ENCODE measurements at regions not wholly inside any gene's neighbourhood (a gene's known extent, or its start where the extent isn't known, plus 50 kb on each side); places are given as distances from the start of the nearest gene placed in this dataset.

DNA sequence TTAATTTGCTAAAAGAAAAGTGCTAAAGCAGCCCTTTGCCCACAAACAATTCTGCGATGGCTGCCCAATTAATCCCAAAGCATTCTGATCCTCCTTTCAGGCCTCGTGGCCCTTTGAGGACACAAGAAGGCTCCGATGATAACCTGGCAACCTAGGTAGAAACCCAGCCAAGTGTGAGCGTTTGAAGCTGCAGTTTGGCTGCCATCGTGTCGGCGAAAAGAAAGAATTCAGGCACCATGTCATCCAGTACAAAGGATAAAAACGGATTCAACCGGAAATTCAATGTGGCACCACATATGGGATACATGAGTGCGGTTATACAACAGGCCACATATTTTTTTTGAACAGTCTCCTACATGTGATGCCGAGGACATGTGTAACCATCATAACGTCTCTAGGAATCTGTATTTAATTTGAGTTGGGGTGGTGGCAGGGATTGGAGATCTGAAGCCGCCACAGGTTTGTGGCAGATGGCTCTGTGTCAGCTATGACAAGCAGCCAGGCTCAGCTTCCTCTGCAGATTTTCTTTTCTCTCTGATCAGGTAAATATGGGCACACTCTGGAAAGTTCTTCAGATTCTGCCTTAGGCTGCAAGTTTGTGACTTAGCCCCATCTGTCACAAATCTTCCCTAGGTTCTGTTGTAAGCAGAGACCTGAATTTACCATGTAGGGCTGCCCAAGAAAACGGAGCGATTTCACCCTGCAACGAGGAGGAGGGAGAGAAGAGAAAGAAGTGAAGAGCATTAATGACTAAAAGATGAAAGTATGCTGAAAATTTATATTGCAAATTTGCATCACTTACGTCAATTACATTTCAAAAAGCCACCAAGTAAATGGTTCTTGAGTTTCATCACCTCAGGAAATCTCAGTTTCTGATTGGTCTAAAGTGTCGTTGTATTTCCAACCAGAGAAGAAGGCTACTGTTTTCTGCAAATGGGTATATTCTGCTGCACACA, 573.2 kb downstream of the ZEB2 start:
- no peak for TF ChIP-seq JUND (IDR thresholded peaks at IDR 0.05; ENCODE audit: low read depth)
- DNase-seq (ENCODE audit: low read depth in 1 of 2, low spot score in 1 of 2), result no peak
- in situ Hi-C loops (cut with HindIII; ENCODE audit: low pct_unique_long_range_greater_than_20kb, low sequenced_read_pairs), result no loop called here

DNA sequence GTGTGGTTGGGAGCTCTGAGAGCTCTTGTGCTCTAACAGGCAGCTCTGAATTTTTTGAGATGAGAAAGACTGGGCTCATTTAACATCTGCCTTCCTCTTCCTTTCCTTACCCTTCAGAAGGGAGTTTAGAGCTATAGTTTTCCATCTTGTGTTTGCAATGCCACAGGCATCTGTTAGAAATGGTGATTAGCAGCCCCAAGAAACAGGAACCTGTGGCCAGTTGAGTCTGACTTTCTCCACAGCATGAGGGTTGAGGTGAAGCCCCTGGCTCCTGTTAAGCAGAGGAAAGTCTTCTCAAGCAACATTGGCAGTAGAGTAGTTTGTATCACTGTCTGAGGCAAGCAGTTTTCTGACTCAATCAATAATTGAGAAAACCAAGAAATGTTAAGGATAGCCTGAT, 577.4 kb downstream of the ZEB2 start:
- in situ Hi-C loops (cut with HindIII; ENCODE audit: low pct_unique_long_range_greater_than_20kb, low sequenced_read_pairs), result no loop called here

DNA sequence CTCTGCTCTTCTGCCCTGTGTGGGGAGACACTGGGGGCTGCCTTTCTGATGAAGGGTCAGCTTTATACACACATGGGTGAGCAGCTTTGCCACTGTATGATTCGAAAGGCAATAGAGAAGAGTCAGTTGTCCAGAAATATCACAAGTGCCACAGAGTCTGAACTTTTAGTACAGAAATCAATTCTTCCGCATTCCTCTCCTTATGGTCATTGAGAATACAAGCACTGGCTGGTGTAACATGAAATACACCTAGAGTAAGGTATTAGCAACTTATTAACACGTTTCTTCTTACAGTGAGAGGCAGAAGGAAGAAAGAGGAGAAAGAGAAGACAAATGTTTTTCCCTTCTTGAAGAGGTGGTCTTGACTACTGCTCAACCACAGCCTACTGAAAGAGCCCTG, 579.2 kb downstream of the ZEB2 start:
- no peak for TF ChIP-seq JUND (IDR thresholded peaks at IDR 0.05; ENCODE audit: low read depth)
- in situ Hi-C loops (cut with HindIII; ENCODE audit: low pct_unique_long_range_greater_than_20kb, low sequenced_read_pairs), result no loop called here
- DNase-seq (ENCODE audit: low read depth in 1 of 2, low spot score in 1 of 2), result no peak

More for the DNA sequence above, 577.4 kb downstream of the ZEB2 start:
- no peak for DNase-seq (ENCODE audit: low read depth in 1 of 2, low spot score in 1 of 2)
- no peak for TF ChIP-seq JUND (IDR thresholded peaks at IDR 0.05; ENCODE audit: low read depth)

DNA sequence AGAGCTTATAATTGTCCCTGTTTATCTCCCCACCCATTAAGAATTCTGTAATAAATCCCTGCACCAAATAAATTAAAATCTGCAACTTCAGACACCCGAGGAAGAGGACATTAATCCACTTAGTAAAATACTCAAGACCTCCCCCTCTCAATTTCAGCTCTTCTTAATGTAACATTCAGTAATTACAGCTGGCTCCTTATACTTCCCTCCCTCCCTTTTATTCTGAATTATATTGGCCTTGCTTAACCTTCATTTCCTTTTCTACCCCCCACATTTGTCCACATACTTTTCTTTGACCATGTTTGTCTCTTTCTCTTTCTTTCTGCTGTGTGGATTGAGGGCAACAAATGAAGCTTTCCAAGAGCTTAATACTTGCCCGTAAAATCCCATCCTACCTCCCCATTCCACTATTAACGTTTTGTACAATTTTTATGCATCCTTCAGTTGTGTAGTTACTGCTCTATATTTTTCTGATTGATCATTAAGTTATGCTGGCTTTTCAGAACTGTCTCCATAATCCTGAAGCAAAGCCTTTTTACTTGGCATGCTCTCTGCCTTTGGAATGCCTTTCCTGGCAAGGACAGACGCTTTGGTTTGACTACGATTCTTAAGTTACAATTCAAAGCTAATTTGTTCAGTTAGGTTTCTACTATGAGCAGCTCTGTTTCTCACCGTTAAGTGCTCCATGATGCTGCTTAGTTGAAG, 580.1 kb downstream of the ZEB2 start:
- no peak for TF ChIP-seq JUND (IDR thresholded peaks at IDR 0.05; ENCODE audit: low read depth)
- DNase-seq (ENCODE audit: low read depth in 1 of 2, low spot score in 1 of 2), result no peak
- in situ Hi-C loops (cut with HindIII; ENCODE audit: low pct_unique_long_range_greater_than_20kb, low sequenced_read_pairs), result no loop called here

DNA sequence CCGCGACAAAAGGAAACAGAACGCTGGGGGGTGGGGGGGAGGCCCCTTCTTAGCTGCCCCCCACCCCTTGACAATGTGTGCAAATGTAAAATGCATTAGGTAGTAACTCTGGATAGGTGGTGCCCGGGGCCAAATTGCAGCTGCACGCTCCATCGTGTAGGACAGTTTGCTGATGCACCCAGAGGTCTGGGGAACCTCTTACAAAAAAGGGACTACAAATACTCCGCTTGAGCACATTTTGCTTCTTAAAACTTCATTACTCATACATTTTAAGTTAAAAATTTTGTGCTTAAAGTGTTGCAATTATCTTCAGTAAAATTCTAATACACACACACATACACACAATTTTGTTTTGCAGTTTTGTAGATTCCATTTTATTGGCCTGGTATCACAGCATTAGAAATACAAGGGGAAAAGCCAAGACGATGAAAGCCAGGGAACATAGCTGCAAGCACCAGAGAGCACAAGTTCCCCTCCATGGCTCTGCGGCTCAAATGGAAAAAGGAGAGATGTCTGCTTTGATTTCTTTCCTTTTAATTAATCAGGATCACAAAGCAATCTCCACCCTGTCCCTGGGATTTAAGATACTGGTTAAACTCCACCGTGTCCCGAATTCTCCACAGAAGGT, 582.1 kb downstream of the ZEB2 start:
- in situ Hi-C loops (cut with HindIII; ENCODE audit: low pct_unique_long_range_greater_than_20kb, low sequenced_read_pairs), result no loop called here
- TF ChIP-seq JUND (IDR thresholded peaks at IDR 0.05; ENCODE audit: low read depth), result no peak
- no peak for DNase-seq (ENCODE audit: low read depth in 1 of 2, low spot score in 1 of 2)

DNA sequence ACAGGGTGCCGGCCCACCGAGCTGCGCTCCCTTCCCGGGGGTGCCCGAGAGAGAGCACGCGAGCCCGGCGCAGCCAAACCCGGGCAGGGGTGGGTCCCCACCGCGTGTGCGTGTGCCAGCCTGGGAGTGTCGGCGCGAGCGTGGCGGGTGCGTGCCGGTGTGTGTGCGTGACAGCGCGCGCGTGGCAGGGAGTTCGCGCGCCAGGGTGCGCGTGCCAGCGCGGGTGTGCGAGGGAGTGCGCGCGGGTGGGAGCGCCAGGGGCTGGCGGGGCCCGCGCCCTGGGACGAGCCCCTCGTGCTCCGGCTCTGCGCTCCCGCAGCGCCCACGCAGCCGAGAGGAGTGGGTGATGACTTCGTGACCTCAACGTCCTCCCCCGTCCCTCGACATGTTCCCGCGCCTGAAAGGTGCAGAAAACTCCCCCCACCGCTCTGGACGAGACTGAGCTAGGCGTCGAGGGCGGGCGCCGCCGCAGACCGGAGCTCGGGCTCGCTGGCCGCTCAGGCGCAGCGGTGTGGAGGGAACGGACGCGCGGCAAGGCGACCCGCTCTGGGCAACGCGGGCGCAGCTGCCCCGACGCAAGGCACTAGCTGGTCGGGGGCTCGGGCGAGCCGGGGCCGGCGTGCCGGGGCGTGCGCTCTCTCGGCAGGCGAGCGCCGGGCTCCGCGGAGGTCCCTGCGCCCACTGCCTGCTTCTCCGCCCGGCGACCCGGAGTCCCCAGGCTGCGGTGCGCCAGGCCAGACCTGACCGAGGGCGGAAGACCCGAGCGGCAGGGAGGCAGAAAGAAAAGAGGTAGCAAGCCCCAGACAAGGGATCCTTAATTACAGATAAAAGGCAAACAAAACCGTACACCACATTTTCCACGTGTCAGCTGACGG, 582.8 kb downstream of the ZEB2 start:
- no peak for DNase-seq (ENCODE audit: low read depth in 1 of 2, low spot score in 1 of 2)
- no peak for TF ChIP-seq JUND (IDR thresholded peaks at IDR 0.05; ENCODE audit: low read depth)
- in situ Hi-C loops (cut with HindIII; ENCODE audit: low pct_unique_long_range_greater_than_20kb, low sequenced_read_pairs), result no loop called here

- TF ChIP-seq JUND (IDR thresholded peaks at IDR 0.05; ENCODE audit: low read depth), result no peak
- DNase-seq (ENCODE audit: low read depth in 1 of 2, low spot score in 1 of 2), result no peak
- in situ Hi-C loops (cut with HindIII; ENCODE audit: low pct_unique_long_range_greater_than_20kb, low sequenced_read_pairs), result no loop called here
Observed at GRCh38 chr2:143936538-143936847, 583.4 kb downstream of the ZEB2 start.

GRCh38 chr2:143935482-143935752, 584.5 kb downstream of the ZEB2 start:
- no peak for DNase-seq (ENCODE audit: low read depth in 1 of 2, low spot score in 1 of 2)
- in situ Hi-C loops (cut with HindIII; ENCODE audit: low pct_unique_long_range_greater_than_20kb, low sequenced_read_pairs), result no loop called here
- no peak for TF ChIP-seq JUND (IDR thresholded peaks at IDR 0.05; ENCODE audit: low read depth)

- no peak for DNase-seq (ENCODE audit: low read depth in 1 of 2, low spot score in 1 of 2)
- TF ChIP-seq JUND (IDR thresholded peaks at IDR 0.05; ENCODE audit: low read depth), result no peak
- in situ Hi-C loops (cut with HindIII; ENCODE audit: low pct_unique_long_range_greater_than_20kb, low sequenced_read_pairs), result no loop called here
Observed at GRCh38 chr2:143934626-143935481, 585.1 kb downstream of the ZEB2 start.

DNA sequence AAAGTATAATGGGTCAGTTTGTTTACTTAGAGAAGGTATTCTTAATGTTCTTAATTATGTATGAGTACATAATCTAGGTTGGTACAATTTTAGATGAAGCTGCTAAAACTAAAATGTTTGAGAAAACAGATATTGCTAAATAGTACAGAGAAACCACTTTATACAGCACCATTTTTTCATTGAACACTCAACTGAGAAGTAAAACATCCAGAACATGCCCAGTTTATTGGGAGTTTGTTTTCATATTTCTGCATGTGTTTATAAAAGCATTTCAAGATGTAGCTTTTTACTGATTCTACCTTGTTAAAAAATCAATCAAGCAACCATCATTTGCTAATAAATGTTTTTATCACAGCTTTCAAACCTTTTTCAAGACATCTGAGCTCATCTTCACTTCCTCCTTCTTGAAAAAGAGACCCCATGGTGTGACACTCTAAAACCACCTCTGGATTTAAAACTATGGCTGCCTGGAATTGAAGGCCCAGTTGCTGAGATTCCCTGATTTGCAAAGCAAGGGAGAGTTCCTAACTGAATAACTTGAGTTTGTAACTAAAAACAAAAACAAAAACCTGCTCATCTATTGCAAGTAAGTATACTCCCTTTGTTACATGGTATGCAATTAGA, 585.9 kb downstream of the ZEB2 start:
- no peak for TF ChIP-seq JUND (IDR thresholded peaks at IDR 0.05; ENCODE audit: low read depth)
- DNase-seq (ENCODE audit: low read depth in 1 of 2, low spot score in 1 of 2), result no peak
- in situ Hi-C loops (cut with HindIII; ENCODE audit: low pct_unique_long_range_greater_than_20kb, low sequenced_read_pairs), result no loop called here

GRCh38 chr2:143930891-143931290, 589.0 kb downstream of the ZEB2 start:
- in situ Hi-C loops (cut with HindIII; ENCODE audit: low pct_unique_long_range_greater_than_20kb, low sequenced_read_pairs), result no loop called here
- no peak for TF ChIP-seq JUND (IDR thresholded peaks at IDR 0.05; ENCODE audit: low read depth)

More at GRCh38 chr2:143930891-143931290, 589.0 kb downstream of the ZEB2 start:
- no peak for DNase-seq (ENCODE audit: low read depth in 1 of 2, low spot score in 1 of 2)
